ENCODE measurements at regions not wholly inside any gene's neighbourhood (a gene's known extent, or its start where the extent isn't known, plus 50 kb on each side); places are given as distances from the start of the nearest gene placed in this dataset.

- Mint-ChIP-seq H3K27ac (ENCODE audit: unreplicated experiment) (no peak overlapping the region), H3K4me1 (ENCODE audit: unreplicated experiment) (peaks cover 13% of the 10 kb centered on the region), H3K36me3 (ENCODE audit: low read depth, unreplicated experiment) (no peaks in the 10 kb centered on the region), H3K27me3 (ENCODE audit: unreplicated experiment) (no peaks in the 10 kb centered on the region), H3K9me3 (ENCODE audit: unreplicated experiment) (no peaks in the 10 kb centered on the region), H3K4me3 (ENCODE audit: unreplicated experiment) (no peak overlapping the region)
- no peak for DNase-seq (ENCODE audit: low spot score)
- no peak for TF ChIP-seq CTCF (IDR thresholded peaks at IDR 0.05; ENCODE audit: unreplicated experiment)
Observed at GRCh38 chr5:62937661-62938558, 359.3 kb downstream of the LRRC70 start.

GRCh38 chr5:62935660-62936059 lies 357.0 kb downstream of the LRRC70 start:
- Mint-ChIP-seq H3K4me3 (ENCODE audit: unreplicated experiment) (no peak overlapping the region), H3K36me3 (ENCODE audit: low read depth, unreplicated experiment) (no peaks in the 10 kb centered on the region), H3K27me3 (ENCODE audit: unreplicated experiment) (no peaks in the 10 kb centered on the region), H3K27ac (ENCODE audit: unreplicated experiment) (no peak overlapping the region), H3K9me3 (ENCODE audit: unreplicated experiment) (no peaks in the 10 kb centered on the region), H3K4me1 (ENCODE audit: unreplicated experiment) (peaks cover 3% of the 10 kb centered on the region)
- no peak for DNase-seq (ENCODE audit: low spot score)
- no peak for TF ChIP-seq CTCF (IDR thresholded peaks at IDR 0.05; ENCODE audit: unreplicated experiment)

- H3K27me3 Mint-ChIP-seq (ENCODE audit: unreplicated experiment), result no peaks in the 10 kb centered on the region
- no peak overlapping the region for H3K27ac Mint-ChIP-seq (ENCODE audit: unreplicated experiment)
- DNase-seq (ENCODE audit: low spot score), result no peak
- H3K9me3 Mint-ChIP-seq (ENCODE audit: unreplicated experiment), result no peaks in the 10 kb centered on the region
- no peaks in the 10 kb centered on the region for H3K36me3 Mint-ChIP-seq (ENCODE audit: low read depth, unreplicated experiment)
- peaks cover 3% of the 10 kb centered on the region for H3K4me1 Mint-ChIP-seq (ENCODE audit: unreplicated experiment)
- no peak for TF ChIP-seq CTCF (IDR thresholded peaks at IDR 0.05; ENCODE audit: unreplicated experiment)
- no peak overlapping the region for H3K4me3 Mint-ChIP-seq (ENCODE audit: unreplicated experiment)
Observed at GRCh38 chr5:62934319-62934718, 355.7 kb downstream of the LRRC70 start.

GRCh38 chr5:62933261-62933660 lies 354.6 kb downstream of the LRRC70 start:
- no peaks in the 10 kb centered on the region for H3K27me3 Mint-ChIP-seq (ENCODE audit: unreplicated experiment)
- H3K9me3 Mint-ChIP-seq (ENCODE audit: unreplicated experiment), result no peaks in the 10 kb centered on the region
- H3K27ac Mint-ChIP-seq (ENCODE audit: unreplicated experiment), result no peak overlapping the region
- no peaks in the 10 kb centered on the region for H3K36me3 Mint-ChIP-seq (ENCODE audit: low read depth, unreplicated experiment)
- no peak overlapping the region for H3K4me3 Mint-ChIP-seq (ENCODE audit: unreplicated experiment)
- DNase-seq (ENCODE audit: low spot score), result no peak
- TF ChIP-seq CTCF (IDR thresholded peaks at IDR 0.05; ENCODE audit: unreplicated experiment), result no peak
- H3K4me1 Mint-ChIP-seq (ENCODE audit: unreplicated experiment), result peaks cover 3% of the 10 kb centered on the region
